Smooth muscle cell (in vitro differentiated cells): ENCODE measurements at regions not wholly inside any gene's neighbourhood (a gene's known extent, or its start where the extent isn't known, plus 50 kb on each side); places are given as distances from the start of the nearest gene placed in this dataset.

Experiments used
- DNase-seq: peaks from one replicate; lab custom pipeline; 2025; ENCODE audit not compliant: unreplicated experiment; lab: John Stamatoyannopoulos, UW
- H2AFZ ChIP-seq: fragments of 200-600 bp; sonication (generic); 2 replicates; pipeline ENCODE4 v1.6.0; 2016; ENCODE audit warnings: antibody characterized with exemption, low read depth, mild to moderate bottlenecking
- H3F3A ChIP-seq: fragments of 200-600 bp; sonication (generic); 2 replicates; pipeline ENCODE4 v1.6.0; 2017; ENCODE audit warnings: antibody characterized with exemption, low read depth
- H3K27ac ChIP-seq: fragments of 200-600 bp; sonication (generic); 2 replicates; pipeline ENCODE4 v1.5.1; 2016; ENCODE audit warnings: low read depth, mild to moderate bottlenecking
- H3K27me3 ChIP-seq: fragments of 200-600 bp; sonication (generic); 2 replicates; pipeline ENCODE4 v1.6.1; 2016; ENCODE audit warnings: low read depth, mild to moderate bottlenecking
- H3K36me3 ChIP-seq: fragments of 200-600 bp; sonication (generic); 2 replicates; pipeline ENCODE4 v1.5.1; 2016; ENCODE audit warnings: low read depth
- H3K4me1 ChIP-seq: fragments of 200-600 bp; sonication (generic); 2 replicates; pipeline ENCODE4 v1.5.1; 2016; ENCODE audit warnings: low read depth
- H3K4me2 ChIP-seq: fragments of 200-600 bp; sonication (generic); 2 replicates; pipeline ENCODE4 v1.6.0; 2016; ENCODE audit warnings: mild to moderate bottlenecking
- H3K4me3 ChIP-seq: fragments of 200-600 bp; sonication (generic); 2 replicates; pipeline ENCODE4 v1.5.1; 2016; ENCODE audit warnings: mild to moderate bottlenecking
- H3K79me2 ChIP-seq: fragments of 200-600 bp; sonication (generic); 2 replicates; pipeline ENCODE4 v1.6.0; 2016; ENCODE audit warnings: low read depth, mild to moderate bottlenecking
- H3K9ac ChIP-seq: fragments of 200-600 bp; sonication (generic); 2 replicates; pipeline ENCODE4 v1.6.0; 2016; ENCODE audit warnings: low read depth
- H3K9me3 ChIP-seq: fragments of 200-600 bp; sonication (generic); replicated peaks from 2 replicates; pipeline ENCODE4 v1.5.1; 2016; ENCODE audit warnings: low read depth
- H4K20me1 ChIP-seq: fragments of 200-600 bp; sonication (generic); 2 replicates; pipeline ENCODE4 v1.6.0; 2016; ENCODE audit warnings: low read depth
- CTCF ChIP-seq: fragments of 200-600 bp; sonication (generic); IDR thresholded peaks from 2 replicates; pipeline ENCODE4 v1.5.1; 2017; ENCODE audit warnings: borderline replicate concordance, mild to moderate bottlenecking, antibody characterized with exemption; ENCODE audit not compliant: insufficient read depth, poor library complexity, severe bottlenecking
- WGBS: methylation state at CpG from one replicate; pipeline ENCODE4 v1.1.7; 2016; ENCODE audit warnings: low lambda C conversion rate; 5-methylcytosine and 5-hydroxymethylcytosine counted together

- 93% methylated on average over 22 of the region's 22 CpGs for WGBS
- no peaks in the 10 kb centered on the region for H3K36me3 ChIP-seq
- no peak overlapping the region for H2AFZ ChIP-seq
- H3K4me1 ChIP-seq: peaks cover 34% of the 10 kb centered on the region
- H3K27ac ChIP-seq: no peak overlapping the region
- no peak overlapping the region for H3K9ac ChIP-seq
- no peak for TF ChIP-seq CTCF
- no peaks in the 10 kb centered on the region for H4K20me1 ChIP-seq
- no peak for DNase-seq
- H3K9me3 ChIP-seq: no peaks in the 10 kb centered on the region
- no peak overlapping the region for H3K4me2 ChIP-seq
- no peaks in the 10 kb centered on the region for H3K79me2 ChIP-seq
- H3F3A ChIP-seq: no peaks in the 10 kb centered on the region
- no peaks in the 10 kb centered on the region for H3K27me3 ChIP-seq
- no peak overlapping the region for H3K4me3 ChIP-seq
These were observed 462.1 kb upstream of the ID2 start for GRCh38 chr2:8219631-8220355.

GRCh38 chr2:8222979-8223694 lies 458.7 kb upstream of the ID2 start:
- peaks cover 16% of the 10 kb centered on the region for H3K4me1 ChIP-seq
- WGBS: 90% methylated on average over 9 of the region's 9 CpGs
- H3K27me3 ChIP-seq: no peaks in the 10 kb centered on the region
- H3K27ac ChIP-seq: no peak overlapping the region
- no peak overlapping the region for H3K9ac ChIP-seq
- TF ChIP-seq CTCF: no peak
- DNase-seq: no peak
- no peak overlapping the region for H3K4me3 ChIP-seq
- H3K4me2 ChIP-seq: no peak overlapping the region
- H3K36me3 ChIP-seq: no peaks in the 10 kb centered on the region
- H3K9me3 ChIP-seq: no peaks in the 10 kb centered on the region
- H3F3A ChIP-seq: no peaks in the 10 kb centered on the region
- no peaks in the 10 kb centered on the region for H3K79me2 ChIP-seq
- H4K20me1 ChIP-seq: no peaks in the 10 kb centered on the region
- no peak overlapping the region for H2AFZ ChIP-seq

GRCh38 chr2:8223695-8224346 lies 458.0 kb upstream of the ID2 start:
- Histone ChIP-seq H3K27ac (no peak overlapping the region), H4K20me1 (no peaks in the 10 kb centered on the region), H2AFZ (no peak overlapping the region), H3F3A (no peaks in the 10 kb centered on the region), H3K4me1 (peaks cover 10% of the 10 kb centered on the region), H3K36me3 (no peaks in the 10 kb centered on the region), H3K27me3 (no peaks in the 10 kb centered on the region), H3K9me3 (no peaks in the 10 kb centered on the region), H3K4me2 (no peak overlapping the region), H3K9ac (no peak overlapping the region), H3K79me2 (no peaks in the 10 kb centered on the region), H3K4me3 (no peak overlapping the region)
- 89% methylated on average over 18 of the region's 18 CpGs for WGBS
- TF ChIP-seq CTCF: no peak
- DNase-seq: no peak
